HL-60/S4 (cell line): ENCODE measurements at regions not wholly inside any gene's neighbourhood (a gene's known extent, or its start where the extent isn't known, plus 50 kb on each side); places are given as distances from the start of the nearest gene placed in this dataset.

ENCODE experiments used
- in situ Hi-C: fragments of 300-500 bp; cut with MboI; formaldehyde crosslinking; loops from 2 replicates; pipeline ENCODE4 v1.14.3; 2022; ENCODE audit warnings: low sequenced_read_pairs

GRCh38 chr20:11529047-11529446 is 388.6 kb upstream of the BTBD3 start:
- in situ Hi-C loops: no loop called here

GRCh38 chr20:11537032-11537431 is 380.7 kb upstream of the BTBD3 start:
- in situ Hi-C loops: no loop called here

- in situ Hi-C loops: no loop called here
Measured at GRCh38 chr20:11539450-11539849, 378.2 kb upstream of the BTBD3 start.

DNA sequence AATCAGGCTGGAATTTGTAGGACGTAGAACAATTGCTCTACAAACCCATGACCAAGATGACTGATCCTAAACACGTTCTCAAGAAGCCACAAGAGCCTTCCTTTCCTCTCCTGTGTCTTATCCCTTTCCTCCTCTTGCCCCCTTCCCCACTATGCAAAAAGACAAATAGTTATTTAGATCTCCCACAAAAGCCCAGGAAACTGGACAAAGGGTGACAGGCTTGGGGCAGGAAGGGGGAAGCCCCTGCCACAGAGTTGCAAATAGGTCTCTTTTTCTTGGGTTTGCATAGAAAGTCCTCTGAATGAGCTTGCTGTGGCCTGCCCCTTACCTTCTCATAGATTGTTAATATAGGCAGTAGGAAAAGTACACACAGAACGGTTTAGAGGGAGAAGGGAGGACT is 377.1 kb upstream of the BTBD3 start:
- in situ Hi-C loops: no loop called here

DNA sequence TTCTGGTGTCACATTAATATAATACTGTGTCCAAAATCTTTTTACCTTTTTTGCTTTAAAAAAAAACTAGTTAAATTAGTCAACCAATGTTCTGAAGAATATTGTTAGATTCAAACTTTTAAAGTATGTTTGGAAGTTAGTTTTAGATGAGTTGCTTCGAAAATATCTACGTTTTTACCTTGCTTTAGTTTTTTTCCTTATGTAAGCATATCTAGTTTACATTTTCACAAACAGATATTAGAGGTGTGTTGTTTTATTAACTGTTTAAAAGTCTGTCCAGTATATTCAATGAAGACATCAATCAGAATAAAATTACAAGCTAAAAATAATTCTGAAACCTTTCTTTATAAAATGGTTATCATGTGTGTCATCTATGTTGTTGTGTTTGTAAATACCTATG is 375.0 kb upstream of the BTBD3 start:
- in situ Hi-C loops: no loop called here

GRCh38 chr20:11544029-11544678 is 373.5 kb upstream of the BTBD3 start:
- in situ Hi-C loops: no loop called here

- in situ Hi-C loops: no loop called here
Measured at GRCh38 chr20:11546939-11547338, 370.8 kb upstream of the BTBD3 start.

DNA sequence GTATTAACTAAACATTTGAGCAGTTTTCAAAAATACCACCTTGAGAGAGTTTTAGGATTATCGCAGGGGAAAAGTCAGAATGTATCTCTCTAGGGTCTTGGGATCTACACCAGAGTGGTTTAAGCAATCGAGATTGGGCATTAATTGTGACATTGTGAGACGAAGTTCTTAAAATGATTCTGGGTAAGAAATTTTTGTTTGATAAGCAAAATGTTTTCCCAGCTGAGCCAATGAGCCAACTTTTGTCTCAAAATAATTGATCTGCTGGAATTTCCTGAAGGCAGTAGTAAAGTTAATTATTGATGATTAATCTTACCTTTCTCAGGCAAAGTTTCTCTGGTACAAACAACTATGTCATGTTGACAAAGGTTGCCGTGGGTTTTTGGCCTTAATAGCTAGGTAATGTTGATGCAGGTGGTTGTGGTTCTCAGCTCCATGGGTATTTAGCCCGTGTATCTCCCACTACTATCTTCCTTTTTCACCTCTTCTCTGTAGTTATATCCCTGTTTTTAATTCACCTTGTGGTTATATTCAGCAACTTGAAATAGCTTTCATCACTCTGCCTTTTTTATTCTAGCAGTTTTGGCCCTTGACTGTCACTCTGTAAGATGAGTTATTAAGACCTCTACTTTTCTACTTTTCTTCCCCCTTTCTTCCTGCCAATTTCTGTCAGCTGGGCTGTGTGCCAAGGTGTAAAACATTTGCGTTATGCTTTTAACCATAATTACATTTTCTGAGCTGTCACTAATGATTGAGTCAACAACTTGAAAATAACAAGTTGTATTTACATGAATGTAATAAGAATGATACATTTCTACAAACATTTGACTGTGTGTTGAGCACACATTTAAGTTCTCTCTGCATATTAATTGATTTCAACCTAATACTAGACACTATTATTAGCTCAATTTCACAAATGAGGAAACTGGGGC is 368.3 kb upstream of the BTBD3 start:
- in situ Hi-C loops: no loop called here

DNA sequence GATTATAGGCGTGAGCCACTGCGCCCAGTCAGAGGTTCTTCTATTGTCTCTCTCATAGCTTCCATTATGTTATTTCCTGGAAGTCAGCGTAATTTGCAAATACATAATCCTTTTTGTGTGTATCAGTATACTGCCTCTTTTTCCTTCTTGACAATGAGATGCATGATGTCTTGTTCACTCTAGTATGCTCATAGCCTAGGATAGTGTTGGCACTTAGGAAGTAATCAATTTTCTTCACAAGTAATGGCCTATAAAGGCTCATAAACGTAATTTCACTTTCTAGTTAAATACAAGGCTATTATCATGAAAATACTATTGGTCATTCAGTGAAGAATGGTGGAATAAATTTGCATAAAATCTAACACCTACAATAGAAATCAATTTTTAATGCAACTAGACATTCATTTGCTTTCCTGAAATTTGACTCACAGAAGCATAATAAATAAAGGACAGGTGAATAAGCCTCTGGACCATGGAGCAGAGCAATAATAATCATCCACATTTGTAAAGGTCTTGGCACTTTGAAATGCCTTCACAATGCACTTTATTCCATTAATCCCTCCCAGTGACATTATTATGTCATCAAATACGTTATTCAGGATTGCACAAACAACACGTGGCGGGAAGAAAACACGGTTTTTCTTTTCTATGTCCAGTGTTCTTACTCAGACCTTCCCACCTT is 366.9 kb upstream of the BTBD3 start:
- in situ Hi-C loops: no loop called here

DNA sequence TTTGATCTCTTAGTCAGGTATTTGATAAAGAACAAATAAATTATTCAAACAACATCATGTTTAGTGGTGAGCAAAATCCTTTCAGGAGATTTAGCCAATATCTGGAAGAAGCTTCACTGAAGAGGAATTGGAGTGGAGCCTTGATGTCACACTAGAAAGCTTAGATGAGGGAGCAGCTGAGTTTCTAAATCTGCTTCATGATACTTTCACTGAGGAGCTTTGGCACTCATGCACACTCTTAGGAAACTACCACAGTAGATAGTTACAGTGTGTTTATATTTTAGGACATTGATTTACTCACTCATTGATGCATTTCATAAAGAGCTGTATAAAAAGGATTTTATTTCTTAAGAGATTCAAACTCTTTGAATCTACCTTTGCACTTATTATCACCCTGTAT is 366.2 kb upstream of the BTBD3 start:
- in situ Hi-C loops: no loop called here

- in situ Hi-C loops: no loop called here
Measured at GRCh38 chr20:11553603-11554002, 364.1 kb upstream of the BTBD3 start.

DNA sequence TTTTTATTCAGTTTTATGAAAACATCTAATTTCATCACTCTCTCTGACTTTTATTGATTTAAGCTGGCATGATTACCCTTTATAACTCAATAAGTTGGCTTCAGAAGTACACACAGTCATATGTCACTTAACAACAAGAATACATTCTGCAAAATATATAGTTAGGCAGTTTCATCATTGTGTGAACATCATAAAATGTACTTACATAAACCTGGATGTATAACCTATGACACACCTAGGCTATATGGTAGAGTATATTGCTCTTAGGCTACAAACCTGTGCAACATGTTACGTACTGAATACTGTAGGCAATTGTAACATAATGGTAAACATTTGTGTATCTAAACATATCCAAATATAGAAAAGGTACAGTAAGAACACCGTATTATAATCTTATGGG is 362.2 kb upstream of the BTBD3 start:
- in situ Hi-C loops: no loop called here

DNA sequence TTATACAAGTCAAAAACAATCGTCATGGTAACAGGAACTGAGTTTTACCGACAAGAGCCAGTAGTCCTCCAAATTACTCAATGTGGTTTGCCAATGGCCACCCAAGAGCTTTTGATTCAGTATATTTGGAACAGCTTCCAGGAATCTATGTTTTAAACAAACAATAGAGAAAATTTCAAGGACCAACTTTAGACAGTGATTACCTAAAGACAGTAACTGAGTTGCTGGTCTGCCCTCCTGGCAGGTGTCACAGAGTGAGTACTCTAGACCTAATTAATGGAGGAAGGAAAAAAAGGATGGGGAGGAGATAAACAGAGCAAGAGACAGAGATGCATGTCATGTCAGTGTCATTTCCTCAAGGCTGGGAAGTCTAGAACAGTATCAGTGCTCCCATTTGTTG is 361.3 kb upstream of the BTBD3 start:
- in situ Hi-C loops: no loop called here

- in situ Hi-C loops: no loop called here
Measured at GRCh38 chr20:11564491-11564890, 353.2 kb upstream of the BTBD3 start.

DNA sequence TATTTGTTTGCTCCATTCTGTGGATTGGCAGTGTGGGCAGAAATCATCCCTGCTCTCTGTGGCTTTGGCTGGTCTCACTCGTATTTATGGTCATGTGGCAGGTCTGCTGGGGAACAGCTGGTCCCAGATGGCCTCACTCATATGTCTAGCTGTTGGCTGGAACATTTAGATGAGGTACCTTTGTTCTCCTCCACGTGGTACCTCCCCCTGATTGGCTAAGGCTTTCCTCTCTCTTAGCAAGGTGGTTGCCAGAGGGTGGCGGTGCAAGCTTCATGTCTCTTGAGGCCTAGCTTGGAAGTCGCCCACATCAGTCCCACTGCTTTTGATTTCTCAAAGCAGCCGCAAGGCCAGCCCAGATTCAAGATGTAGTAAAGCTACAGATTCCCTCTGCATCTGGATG is 348.5 kb upstream of the BTBD3 start:
- in situ Hi-C loops: no loop called here

GRCh38 chr20:11573507-11573906 is 344.2 kb upstream of the BTBD3 start:
- in situ Hi-C loops: no loop called here

DNA sequence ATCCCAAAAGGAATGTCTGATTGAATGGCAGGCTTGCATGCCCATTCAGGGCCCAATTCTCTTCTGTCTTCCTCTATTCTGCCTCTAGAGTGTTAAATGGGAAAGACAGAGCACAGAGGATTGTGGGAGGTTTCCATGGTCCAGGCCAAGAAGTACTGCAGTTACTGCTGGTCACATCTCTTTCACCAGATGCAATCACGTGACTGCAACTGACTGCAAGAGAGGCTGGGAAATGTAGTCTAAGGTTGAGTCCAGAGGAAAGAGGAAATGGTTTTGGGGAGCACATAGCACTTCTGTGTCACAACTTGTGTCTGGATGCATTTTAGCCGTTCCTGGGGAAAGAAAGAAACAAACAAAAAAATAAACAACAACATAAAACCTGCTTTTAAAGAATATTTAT is 336.4 kb upstream of the BTBD3 start:
- in situ Hi-C loops: no loop called here

DNA sequence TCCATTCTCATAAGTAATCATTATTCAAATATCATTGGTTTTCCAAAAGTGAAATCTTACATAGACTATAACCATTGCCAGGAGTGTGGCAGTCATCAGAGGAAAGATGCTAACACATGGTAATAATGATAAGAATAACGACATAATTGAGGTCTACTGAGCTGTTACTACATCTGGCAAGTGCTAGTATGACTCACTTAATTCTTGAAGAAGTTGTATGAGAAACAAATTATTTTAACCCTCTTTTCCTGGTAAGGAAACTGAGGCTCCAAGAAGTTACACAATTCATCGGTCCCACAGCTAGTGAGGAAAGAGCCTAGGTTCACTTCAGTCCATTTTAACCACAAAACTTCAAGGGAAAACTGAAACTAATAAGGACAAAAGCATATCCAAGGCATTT is 335.6 kb upstream of the BTBD3 start:
- in situ Hi-C loops: no loop called here

- in situ Hi-C loops: no loop called here
Measured at GRCh38 chr20:11585752-11586352, 331.8 kb upstream of the BTBD3 start.

DNA sequence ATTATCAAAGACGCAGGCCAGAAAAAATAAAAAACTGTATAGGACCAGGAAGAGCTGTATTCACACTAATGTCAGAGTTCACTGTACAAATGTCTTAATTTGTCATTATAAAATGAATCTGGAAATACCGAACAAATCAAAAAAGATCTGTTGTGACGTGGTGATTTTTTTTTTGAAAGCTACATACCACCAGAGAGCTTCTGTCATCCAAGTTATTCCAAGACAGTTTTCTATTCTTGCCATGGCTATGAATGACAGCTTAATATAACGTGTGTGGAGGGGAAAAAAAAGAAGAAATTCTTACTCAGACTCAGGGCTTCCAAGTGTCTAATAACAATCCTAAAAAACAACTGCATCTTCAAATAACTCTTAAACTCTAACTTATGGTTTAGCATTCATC is 328.8 kb upstream of the BTBD3 start:
- in situ Hi-C loops: no loop called here

GRCh38 chr20:11591965-11592364 is 325.7 kb upstream of the BTBD3 start:
- in situ Hi-C loops: no loop called here
